ENCODE measurements at regions not wholly inside any gene's neighbourhood (a gene's known extent, or its start where the extent isn't known, plus 50 kb on each side); places are given as distances from the start of the nearest gene placed in this dataset.

DNA sequence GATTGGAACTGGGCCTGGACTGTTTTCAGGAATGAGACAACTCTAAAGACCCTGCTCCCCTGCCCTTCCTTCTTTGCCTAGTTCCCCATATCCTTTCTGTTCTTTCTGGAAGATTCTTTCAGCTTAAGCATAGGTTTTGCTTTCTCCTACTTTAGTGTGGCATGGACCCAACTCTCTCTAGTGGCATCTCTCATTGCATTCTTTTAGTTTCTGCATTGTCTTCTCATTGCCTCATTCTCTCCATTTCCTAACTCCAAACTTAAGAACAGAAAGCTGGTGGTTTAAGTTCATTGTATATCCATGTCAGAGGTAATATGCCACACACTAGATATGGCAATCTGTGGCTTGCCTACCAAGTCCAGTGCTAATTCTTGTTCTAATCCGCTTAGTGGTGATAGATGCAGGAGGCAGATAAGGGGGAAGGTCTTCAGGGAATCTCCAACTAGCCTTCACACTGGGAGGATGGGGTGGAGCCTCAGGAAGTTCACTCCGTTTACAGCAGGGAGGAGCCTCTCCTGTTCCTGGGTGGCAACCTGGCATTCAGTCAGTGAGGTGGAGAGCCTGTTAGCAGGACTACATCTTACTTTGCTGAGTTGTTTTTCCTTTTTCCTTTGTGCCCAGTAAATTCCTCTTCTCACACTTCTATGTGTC, 165.1 kb upstream of the LMNTD1 start:
- H3K4me2 ChIP-seq (ENCODE audit: low read length) = no peak overlapping the region
- no peak overlapping the region for H3K27ac ChIP-seq (ENCODE audit: low read depth, low read length, poor library complexity, severe bottlenecking)
- no peaks in the 10 kb centered on the region for H3K36me3 ChIP-seq (ENCODE audit: insufficient read depth, low read length)
- no peak overlapping the region for H2AFZ ChIP-seq (ENCODE audit: low read length)
- H4K20me1 ChIP-seq (ENCODE audit: insufficient read depth, low read length) = no peaks in the 10 kb centered on the region
- H3K9me2 ChIP-seq (ENCODE audit: insufficient read depth, low read length) = no peaks in the 10 kb centered on the region
- TF ChIP-seq EZH2phosphoT487 (IDR thresholded peaks at IDR 0.05; ENCODE audit: borderline replicate concordance, low read depth, low read length) = no peak
- TF ChIP-seq, protein P1, sequence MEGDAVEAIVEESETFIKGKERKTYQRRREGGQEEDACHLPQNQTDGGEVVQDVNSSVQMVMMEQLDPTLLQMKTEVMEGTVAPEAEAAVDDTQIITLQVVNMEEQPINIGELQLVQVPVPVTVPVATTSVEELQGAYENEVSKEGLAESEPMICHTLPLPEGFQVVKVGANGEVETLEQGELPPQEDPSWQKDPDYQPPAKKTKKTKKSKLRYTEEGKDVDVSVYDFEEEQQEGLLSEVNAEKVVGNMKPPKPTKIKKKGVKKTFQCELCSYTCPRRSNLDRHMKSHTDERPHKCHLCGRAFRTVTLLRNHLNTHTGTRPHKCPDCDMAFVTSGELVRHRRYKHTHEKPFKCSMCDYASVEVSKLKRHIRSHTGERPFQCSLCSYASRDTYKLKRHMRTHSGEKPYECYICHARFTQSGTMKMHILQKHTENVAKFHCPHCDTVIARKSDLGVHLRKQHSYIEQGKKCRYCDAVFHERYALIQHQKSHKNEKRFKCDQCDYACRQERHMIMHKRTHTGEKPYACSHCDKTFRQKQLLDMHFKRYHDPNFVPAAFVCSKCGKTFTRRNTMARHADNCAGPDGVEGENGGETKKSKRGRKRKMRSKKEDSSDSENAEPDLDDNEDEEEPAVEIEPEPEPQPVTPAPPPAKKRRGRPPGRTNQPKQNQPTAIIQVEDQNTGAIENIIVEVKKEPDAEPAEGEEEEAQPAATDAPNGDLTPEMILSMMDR (conservative IDR thresholded peaks at IDR 0.05; ENCODE audit: low read length) = no peak
- ChIA-PET POLR2A (no interaction called here), CTCF (ENCODE audit: unreplicated experiment) (no interaction called here)
- no peaks in the 10 kb centered on the region for H3K4me1 ChIP-seq (ENCODE audit: insufficient read depth, low read length, poor library complexity, severe bottlenecking)
- H3K4me3 ChIP-seq (ENCODE audit: low read depth, low read length, poor library complexity, severe bottlenecking) = no peak overlapping the region
- no peaks in the 10 kb centered on the region for H3K9me3 ChIP-seq (ENCODE audit: low read length)
- intact Hi-C loops (cut with micrococcal nuclease; ENCODE audit: unreplicated experiment) = no loop called here
- BruUV-seq (replicated peaks) = no TSS peak
- H3K79me2 ChIP-seq (ENCODE audit: insufficient read depth, low read depth, low read length) = no peaks in the 10 kb centered on the region
- DNase-seq (ENCODE audit: low spot score) = no peak

DNA sequence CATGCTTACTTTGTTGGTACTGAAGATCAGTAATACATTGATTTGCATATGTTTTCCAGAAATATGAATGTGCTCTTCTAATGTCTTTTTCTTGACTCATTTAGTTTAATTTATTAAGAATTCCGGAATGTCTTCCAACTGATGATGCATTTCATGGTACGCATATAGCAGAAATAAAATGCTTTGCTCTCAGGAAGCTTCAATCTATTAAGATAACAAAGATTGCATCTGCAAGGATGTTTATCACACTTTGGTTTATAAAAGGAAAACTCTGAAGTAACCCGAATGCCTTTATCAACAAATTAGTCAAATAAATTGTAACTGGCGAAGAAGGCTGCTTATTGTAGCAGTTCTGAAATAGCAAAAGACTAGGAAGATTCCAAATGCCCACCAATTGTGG, 166.4 kb upstream of the LMNTD1 start:
- Histone ChIP-seq H3K36me3 (ENCODE audit: insufficient read depth, low read length) (no peaks in the 10 kb centered on the region), H3K9me3 (ENCODE audit: low read length) (no peaks in the 10 kb centered on the region), H3K4me3 (ENCODE audit: low read depth, low read length, poor library complexity, severe bottlenecking) (no peak overlapping the region), H3K79me2 (ENCODE audit: insufficient read depth, low read depth, low read length) (no peaks in the 10 kb centered on the region), H3K9me2 (ENCODE audit: insufficient read depth, low read length) (no peaks in the 10 kb centered on the region), H3K4me1 (ENCODE audit: insufficient read depth, low read length, poor library complexity, severe bottlenecking) (no peaks in the 10 kb centered on the region), H4K20me1 (ENCODE audit: insufficient read depth, low read length) (no peaks in the 10 kb centered on the region), H3K27ac (ENCODE audit: low read depth, low read length, poor library complexity, severe bottlenecking) (no peak overlapping the region), H3K4me2 (ENCODE audit: low read length) (no peak overlapping the region), H2AFZ (ENCODE audit: low read length) (no peak overlapping the region)
- CTCF ChIA-PET (ENCODE audit: unreplicated experiment) = no interaction called here
- DNase-seq (ENCODE audit: low spot score) = no peak
- BruUV-seq (replicated peaks) = no TSS peak
- TF ChIP-seq, protein P1 (conservative IDR thresholded peaks at IDR 0.05; ENCODE audit: low read length) = no peak
- TF ChIP-seq EZH2phosphoT487 (IDR thresholded peaks at IDR 0.05; ENCODE audit: borderline replicate concordance, low read depth, low read length) = no peak
- POLR2A ChIA-PET = no interaction called here
- intact Hi-C loops (cut with micrococcal nuclease; ENCODE audit: unreplicated experiment) = no loop called here

DNA sequence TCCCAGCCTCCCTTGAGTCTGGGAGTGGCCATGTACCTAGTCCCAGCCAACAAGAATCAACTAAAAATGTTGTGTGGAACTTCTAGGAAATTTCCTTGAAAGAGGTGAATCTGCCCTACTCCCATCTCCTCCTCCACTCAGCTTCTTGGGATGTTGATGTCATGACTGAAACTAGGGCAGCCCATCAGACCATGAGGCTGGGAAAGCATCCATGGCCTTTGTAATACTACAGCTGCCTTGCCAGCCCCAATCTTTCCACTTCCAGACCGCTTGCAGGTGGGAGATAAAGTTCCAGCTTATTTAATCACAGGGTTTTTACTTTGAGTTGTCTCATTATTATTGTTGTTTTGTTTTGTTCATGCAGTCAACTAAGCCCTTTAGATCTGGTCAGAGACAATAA, 170.3 kb upstream of the LMNTD1 start:
- POLR2A ChIA-PET = no interaction called here
- no TSS peak for BruUV-seq (replicated peaks)

More for the DNA sequence above, 170.3 kb upstream of the LMNTD1 start:
- Histone ChIP-seq H2AFZ (ENCODE audit: low read length) (no peak overlapping the region), H4K20me1 (ENCODE audit: insufficient read depth, low read length) (no peaks in the 10 kb centered on the region), H3K4me3 (ENCODE audit: low read depth, low read length, poor library complexity, severe bottlenecking) (no peak overlapping the region), H3K4me1 (ENCODE audit: insufficient read depth, low read length, poor library complexity, severe bottlenecking) (no peaks in the 10 kb centered on the region), H3K9me2 (ENCODE audit: insufficient read depth, low read length) (no peaks in the 10 kb centered on the region), H3K36me3 (ENCODE audit: insufficient read depth, low read length) (no peaks in the 10 kb centered on the region), H3K9me3 (ENCODE audit: low read length) (no peaks in the 10 kb centered on the region), H3K27ac (ENCODE audit: low read depth, low read length, poor library complexity, severe bottlenecking) (no peak overlapping the region), H3K79me2 (ENCODE audit: insufficient read depth, low read depth, low read length) (no peaks in the 10 kb centered on the region), H3K4me2 (ENCODE audit: low read length) (no peak overlapping the region)
- CTCF ChIA-PET (ENCODE audit: unreplicated experiment) = no interaction called here
- DNase-seq (ENCODE audit: low spot score) = no peak
- intact Hi-C loops (cut with micrococcal nuclease; ENCODE audit: unreplicated experiment) = no loop called here
- no peak for TF ChIP-seq EZH2phosphoT487 (IDR thresholded peaks at IDR 0.05; ENCODE audit: borderline replicate concordance, low read depth, low read length)
- TF ChIP-seq, protein P1 (conservative IDR thresholded peaks at IDR 0.05; ENCODE audit: low read length) = no peak
